ENCODE measurements at regions not wholly inside any gene's neighbourhood (a gene's known extent, or its start where the extent isn't known, plus 50 kb on each side); places are given as distances from the start of the nearest gene placed in this dataset.

GRCh38 chr4:123072060-123072459, 149.7 kb upstream of the NUDT6 start:
- TF ChIP-seq BRCA1 (IDR thresholded peaks at IDR 0.05; ENCODE audit: low read depth, low read length) (no peak), BCL11A (IDR thresholded peaks at IDR 0.05; ENCODE audit: low read depth, low read length) (no peak), BMI1 (IDR thresholded peaks at IDR 0.05; ENCODE audit: borderline replicate concordance) (no peak), SRF (IDR thresholded peaks at IDR 0.05; ENCODE audit: low read depth in 2 of 2, low read length in 2 of 2) (no peak), SMC3 (IDR thresholded peaks at IDR 0.05; ENCODE audit: borderline replicate concordance, low read length) (no peak), MAX (IDR thresholded peaks at IDR 0.05; ENCODE audit: low read depth, low read length) (no peak), ZNF384 (IDR thresholded peaks at IDR 0.05; ENCODE audit: borderline replicate concordance, low read depth, low read length) (no peak), EP300 (IDR thresholded peaks at IDR 0.05; ENCODE audit: borderline replicate concordance in 1 of 2, control insufficient read depth in 1 of 2, low read depth in 2 of 2, low read length in 2 of 2) (no peak), NRF1 (conservative IDR thresholded peaks at IDR 0.05; ENCODE audit: low read depth, low read length) (no peak), TCF3 (IDR thresholded peaks at IDR 0.05; ENCODE audit: borderline replicate concordance, insufficient read depth, low read depth, low read length) (no peak), E2F4 (IDR thresholded peaks at IDR 0.05; ENCODE audit: low read depth, low read length) (no peak), MEF2B (IDR thresholded peaks at IDR 0.05; ENCODE audit: partially characterized antibody, poor library complexity, severe bottlenecking) (no peak)
- Histone ChIP-seq H3K9me3 (replicated peaks; ENCODE audit: control insufficient read depth, insufficient read depth, low read length) (no peaks in the 10 kb centered on the region), H3K27me3 (replicated peaks in 1 of 2; ENCODE audit: control insufficient read depth in 2 of 2, insufficient read depth in 2 of 2, low read length in 1 of 2) (no peaks in the 10 kb centered on the region), H3K4me1 (ENCODE audit: control insufficient read depth, insufficient read depth, low read length) (no peaks in the 10 kb centered on the region), H4K20me1 (ENCODE audit: control insufficient read depth, insufficient read depth) (no peaks in the 10 kb centered on the region), H3K9ac (ENCODE audit: control insufficient read depth, insufficient read depth, low read length) (no peak overlapping the region), H3K4me2 (ENCODE audit: control insufficient read depth, insufficient read depth) (no peak overlapping the region), H3K27ac (ENCODE audit: control insufficient read depth, insufficient read depth) (no peak overlapping the region), H2AFZ (ENCODE audit: control insufficient read depth, low read depth, low read length) (no peak overlapping the region), H3K4me3 (no peak overlapping the region), H3K79me2 (ENCODE audit: control insufficient read depth, insufficient read depth, low read length) (no peaks in the 10 kb centered on the region), H3K36me3 (ENCODE audit: control insufficient read depth in 2 of 2, insufficient read depth in 2 of 2, low read length in 1 of 2) (no peaks in the 10 kb centered on the region)
- intact Hi-C loops (cut with micrococcal nuclease; ENCODE audit: unreplicated experiment) (no loop called here), in situ Hi-C loops (cut with MboI) (no loop called here)
- 97% methylated on average over 1 of the region's 1 CpG for WGBS (ENCODE audit: insufficient coverage, insufficient replicate concordance, low lambda C conversion rate, missing lambda C conversion rate)
- SMC1A ChIA-PET (ENCODE audit: uncharacterized antibody, unreplicated experiment), result interaction anchor here (1.1 kb wide), 1 partner anchor 19 kb away, joined by 3 read pairs; no protein-coding TSS in a partner anchor
- ATAC-seq, result no peak
- POLR2A ChIA-PET, result no interaction called here
- no peak for FAIRE-seq
- DNase-seq (ENCODE audit: low read depth, low spot score), result no peak
- no TSS peak for BruUV-seq (replicated peaks)
- RAD21 ChIA-PET (ENCODE audit: unreplicated experiment), result no interaction called here
- CTCF ChIA-PET, result no interaction called here
